GM12878 (cell line): ENCODE measurements at regions not wholly inside any gene's neighbourhood (a gene's known extent, or its start where the extent isn't known, plus 50 kb on each side); places are given as distances from the start of the nearest gene placed in this dataset.

ENCODE experiments used
- ATAC-seq: fragments of 200-7000 bp; cut with Tn5 transposase; 3 replicates; pipeline ENCODE4 v1.9.1; 2020; ENCODE audit warnings: mild to moderate bottlenecking, moderate library complexity
- BruUV-seq: library from RNA; stranded (reverse); fragments of 400-500 nt; replicated peaks from 2 replicates; lab custom pipeline; 2021; lab: Mats Ljungman, UMichigan
- CTCF ChIA-PET: fragments of 300-600 bp; sonication (Branson Sonifier 250); formaldehyde crosslinking; extraction: SDS; loops from one replicate; lab custom pipeline; 2021; ENCODE audit warnings: inconsistent platforms; lab: Yijun Ruan, JAX
- POLR2A ChIA-PET: fragments of 350-600 bp; formaldehyde crosslinking; extraction: SDS; loops from one replicate; lab custom pipeline; 2021; ENCODE audit warnings: inconsistent platforms; lab: Charles Lee
- RAD21 ChIA-PET: fragments of 300-600 bp; sonication (Branson Sonifier 250); formaldehyde crosslinking; loops from one replicate; lab custom pipeline; 2023; ENCODE audit warnings: antibody characterized with exemption; ENCODE audit not compliant: unreplicated experiment; lab: Charles Lee
- SMC1A ChIA-PET: fragments of 300-600 bp; sonication (Branson Sonifier 250); formaldehyde crosslinking; loops from one replicate; lab custom pipeline; 2023; ENCODE audit not compliant: unreplicated experiment, uncharacterized antibody; lab: Charles Lee
- DNase-seq: peaks from one replicate; pipeline ENCODE4 v3.0.0-alpha.2; 2011; ENCODE audit warnings: low read depth, low spot score
- FAIRE-seq: peaks from 3 replicates; lab custom pipeline; 2011; peaks lifted over from hg19 to GRCh38; lab: Jason Lieb, UNC
- H2AFZ ChIP-seq: 2 replicates; pipeline ENCODE4 v1.6.0; 2011; ENCODE audit warnings: low read depth, low read length, control low read depth; ENCODE audit not compliant: control insufficient read depth
- H3K27ac ChIP-seq: 2 replicates; pipeline ENCODE4 v1.5.1; 2011; ENCODE audit warnings: control low read depth; ENCODE audit not compliant: control insufficient read depth, insufficient read depth
- H3K27me3 ChIP-seq, 2 experiments: replicated peaks in 1 of 2; 2 replicates each; pipeline versions ENCODE4 v1.6.0 to v1.6.1; 2011; ENCODE audit warnings: low read length in 1 of 2; ENCODE audit not compliant: control insufficient read depth in 2 of 2, insufficient read depth in 2 of 2
- H3K36me3 ChIP-seq, 2 experiments: 2 replicates each; pipeline ENCODE4 v1.5.1; 2011; ENCODE audit warnings: low read length in 1 of 2; ENCODE audit not compliant: control insufficient read depth in 2 of 2, insufficient read depth in 2 of 2
- H3K4me1 ChIP-seq: 2 replicates; pipeline ENCODE4 v1.6.1; 2011; ENCODE audit warnings: mild to moderate bottlenecking, low read length, moderate library complexity, mixed read lengths; ENCODE audit not compliant: control insufficient read depth, insufficient read depth
- H3K4me2 ChIP-seq: 2 replicates; pipeline ENCODE4 v1.6.0; 2011; ENCODE audit warnings: control low read depth; ENCODE audit not compliant: control insufficient read depth, insufficient read depth
- H3K4me3 ChIP-seq: fragments of 200-600 bp; sonication (generic); 2 replicates; pipeline ENCODE4 v1.5.1; 2016
- H3K79me2 ChIP-seq: 2 replicates; pipeline ENCODE4 v1.6.0; 2011; ENCODE audit warnings: low read length; ENCODE audit not compliant: control insufficient read depth, insufficient read depth
- H3K9ac ChIP-seq: 2 replicates; pipeline ENCODE4 v1.8.0; 2011; ENCODE audit warnings: low read length, control low read depth, mixed read lengths; ENCODE audit not compliant: control insufficient read depth, insufficient read depth
- H3K9me3 ChIP-seq: replicated peaks from 3 replicates; pipeline ENCODE4 v1.5.1; 2011; ENCODE audit warnings: mild to moderate bottlenecking, low read length; ENCODE audit not compliant: control insufficient read depth, insufficient read depth
- H4K20me1 ChIP-seq: 2 replicates; pipeline ENCODE4 v1.6.0; 2011; ENCODE audit not compliant: control insufficient read depth, insufficient read depth
- CREM ChIP-seq: IDR thresholded peaks from 2 replicates; pipeline ENCODE4 v1.6.1; 2014; ENCODE audit warnings: antibody characterized with exemption, low read depth
- FOS ChIP-seq: IDR thresholded peaks from 3 replicates; pipeline ENCODE4 v1.6.1; 2011; ENCODE audit warnings: borderline replicate concordance; ENCODE audit not compliant: insufficient read length; ENCODE audit errors: extremely low read depth
- IKZF2 ChIP-seq, 2 experiments: fragments of 450-650 bp; IDR thresholded peaks; 2 replicates each; pipeline ENCODE4 v1.6.1; 2017; ENCODE audit warnings: mild to moderate bottlenecking in 2 of 2, moderate library complexity in 2 of 2
- NKRF ChIP-seq: fragments of 450-650 bp; conservative IDR thresholded peaks from 2 replicates; pipeline ENCODE4 v1.6.1; 2017; ENCODE audit warnings: mild to moderate bottlenecking, moderate library complexity
- NR2C2 ChIP-seq: IDR thresholded peaks from 2 replicates; pipeline ENCODE4 v1.6.1; 2011; ENCODE audit warnings: borderline replicate concordance, low read depth; ENCODE audit not compliant: control insufficient read depth, insufficient read length
- RAD51 ChIP-seq: fragments of 450-650 bp; IDR thresholded peaks from 2 replicates; pipeline ENCODE4 v1.6.1; 2016; ENCODE audit warnings: moderate library complexity, mild to moderate bottlenecking, inconsistent platforms
- SMC3 ChIP-seq: IDR thresholded peaks from 2 replicates; pipeline ENCODE4 v1.6.1; 2011; ENCODE audit warnings: low read length, improper control_type of control experiment, borderline replicate concordance
- TCF12 ChIP-seq: IDR thresholded peaks from 2 replicates; pipeline ENCODE4 v1.6.1; 2011; ENCODE audit warnings: low read depth, mild to moderate bottlenecking, low read length
- WGBS: methylation state at CpG from one replicate; pipeline ENCODE4 v1.1.6; 2016; ENCODE audit warnings: low lambda C conversion rate; ENCODE audit not compliant: insufficient replicate concordance, insufficient coverage; ENCODE audit errors: missing lambda C conversion rate; 5-methylcytosine and 5-hydroxymethylcytosine counted together
- in situ Hi-C: fragments of 300-500 bp; cut with MboI; formaldehyde crosslinking; loops from 9 replicates; pipeline ENCODE4 v1.14.3; 2018; ENCODE audit warnings: mixed read lengths
- intact Hi-C: fragments of 100-400 bp; cut with micrococcal nuclease; formaldehyde crosslinking; loops from one replicate; pipeline ENCODE4 v1.14.2; 2022; ENCODE audit not compliant: unreplicated experiment
- TF ChIP-seq, protein P1 (sequence below): IDR thresholded peaks from 2 replicates; pipeline ENCODE4 v1.6.1; 2012; ENCODE audit warnings: low read depth, low read length, improper control_type of control experiment
- TF ChIP-seq, protein P2 (sequence below): IDR thresholded peaks from 2 replicates; pipeline ENCODE4 v1.6.1; 2012; ENCODE audit warnings: mild to moderate bottlenecking, low read depth, low read length

- POLR2A ChIA-PET, result no interaction called here
- H2AFZ ChIP-seq, result no peak overlapping the region
- H3K79me2 ChIP-seq, result no peaks in the 10 kb centered on the region
- BruUV-seq, result no TSS peak
- DNase-seq (no peak), FAIRE-seq (no peak), ATAC-seq (no peak)
- no peaks in the 10 kb centered on the region for H4K20me1 ChIP-seq
- RAD21 ChIA-PET, result no interaction called here
- no peak overlapping the region for H3K4me3 ChIP-seq
- SMC1A ChIA-PET, result no interaction called here
- CTCF ChIA-PET, result no interaction called here
- no peaks in the 10 kb centered on the region for H3K4me1 ChIP-seq
- no peak overlapping the region for H3K9ac ChIP-seq
- no peaks in the 10 kb centered on the region for H3K9me3 ChIP-seq
- intact Hi-C loops, result no loop called here
- TF ChIP-seq, protein P1, sequence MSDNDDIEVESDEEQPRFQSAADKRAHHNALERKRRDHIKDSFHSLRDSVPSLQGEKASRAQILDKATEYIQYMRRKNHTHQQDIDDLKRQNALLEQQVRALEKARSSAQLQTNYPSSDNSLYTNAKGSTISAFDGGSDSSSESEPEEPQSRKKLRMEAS, result no peak
- TF ChIP-seq SMC3 (no peak), CREM (no peak), NR2C2 (no peak), FOS (no peak), TCF12 (no peak), NKRF (no peak), RAD51 (no peak), IKZF2 (IDR thresholded peaks at IDR 0.05) (no peak)
- TF ChIP-seq, protein P2, sequence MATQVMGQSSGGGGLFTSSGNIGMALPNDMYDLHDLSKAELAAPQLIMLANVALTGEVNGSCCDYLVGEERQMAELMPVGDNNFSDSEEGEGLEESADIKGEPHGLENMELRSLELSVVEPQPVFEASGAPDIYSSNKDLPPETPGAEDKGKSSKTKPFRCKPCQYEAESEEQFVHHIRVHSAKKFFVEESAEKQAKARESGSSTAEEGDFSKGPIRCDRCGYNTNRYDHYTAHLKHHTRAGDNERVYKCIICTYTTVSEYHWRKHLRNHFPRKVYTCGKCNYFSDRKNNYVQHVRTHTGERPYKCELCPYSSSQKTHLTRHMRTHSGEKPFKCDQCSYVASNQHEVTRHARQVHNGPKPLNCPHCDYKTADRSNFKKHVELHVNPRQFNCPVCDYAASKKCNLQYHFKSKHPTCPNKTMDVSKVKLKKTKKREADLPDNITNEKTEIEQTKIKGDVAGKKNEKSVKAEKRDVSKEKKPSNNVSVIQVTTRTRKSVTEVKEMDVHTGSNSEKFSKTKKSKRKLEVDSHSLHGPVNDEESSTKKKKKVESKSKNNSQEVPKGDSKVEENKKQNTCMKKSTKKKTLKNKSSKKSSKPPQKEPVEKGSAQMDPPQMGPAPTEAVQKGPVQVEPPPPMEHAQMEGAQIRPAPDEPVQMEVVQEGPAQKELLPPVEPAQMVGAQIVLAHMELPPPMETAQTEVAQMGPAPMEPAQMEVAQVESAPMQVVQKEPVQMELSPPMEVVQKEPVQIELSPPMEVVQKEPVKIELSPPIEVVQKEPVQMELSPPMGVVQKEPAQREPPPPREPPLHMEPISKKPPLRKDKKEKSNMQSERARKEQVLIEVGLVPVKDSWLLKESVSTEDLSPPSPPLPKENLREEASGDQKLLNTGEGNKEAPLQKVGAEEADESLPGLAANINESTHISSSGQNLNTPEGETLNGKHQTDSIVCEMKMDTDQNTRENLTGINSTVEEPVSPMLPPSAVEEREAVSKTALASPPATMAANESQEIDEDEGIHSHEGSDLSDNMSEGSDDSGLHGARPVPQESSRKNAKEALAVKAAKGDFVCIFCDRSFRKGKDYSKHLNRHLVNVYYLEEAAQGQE, result no peak
- in situ Hi-C loops, result no loop called here
- no peak overlapping the region for H3K27ac ChIP-seq
- no peaks in the 10 kb centered on the region for H3K27me3 ChIP-seq
- H3K4me2 ChIP-seq, result no peak overlapping the region
- H3K36me3 ChIP-seq, result no peaks in the 10 kb centered on the region
- WGBS, result 0% methylated on average over 2 of the region's 2 CpGs
These were observed 552.7 kb downstream of the ZNF674 start for GRCh38 chrX:45992402-45993123.
